ENCODE measurements at regions not wholly inside any gene's neighbourhood (a gene's known extent, or its start where the extent isn't known, plus 50 kb on each side); places are given as distances from the start of the nearest gene placed in this dataset.

DNA sequence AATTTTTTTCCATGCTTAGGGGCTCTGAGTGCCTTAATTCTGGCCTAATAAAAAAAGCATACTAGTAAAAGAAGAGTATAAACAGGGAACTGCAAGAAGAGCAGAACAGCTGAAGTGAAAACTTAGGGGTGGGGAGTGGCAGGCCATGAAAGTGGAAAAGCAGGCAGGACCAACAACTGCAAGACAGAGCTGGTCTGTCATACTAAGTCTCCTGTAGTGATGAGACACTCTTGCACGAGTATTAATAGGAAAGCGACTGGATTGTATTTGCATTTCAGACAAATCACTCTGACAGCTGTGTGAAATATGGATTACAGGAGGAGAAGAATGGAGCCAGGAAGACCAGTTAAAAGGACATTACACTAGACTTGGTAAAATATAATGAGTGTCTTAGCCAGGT lies 449.9 kb downstream of the NUF2 start:
- no peak overlapping the region for H3K27ac ChIP-seq (ENCODE audit: extremely low read depth, low read depth, low read length)
- CTCF ChIA-PET: no interaction called here
- no peak for TF ChIP-seq ZNF660 (tag by site-specific recombination; IDR thresholded peaks at IDR 0.05)
- TF ChIP-seq ZNF76 (tag by site-specific recombination; IDR thresholded peaks at IDR 0.05; ENCODE audit: borderline replicate concordance, low read depth): no peak
- no peak for TF ChIP-seq ZNF514 (tag by site-specific recombination; IDR thresholded peaks at IDR 0.05)
- TF ChIP-seq, protein P1, sequence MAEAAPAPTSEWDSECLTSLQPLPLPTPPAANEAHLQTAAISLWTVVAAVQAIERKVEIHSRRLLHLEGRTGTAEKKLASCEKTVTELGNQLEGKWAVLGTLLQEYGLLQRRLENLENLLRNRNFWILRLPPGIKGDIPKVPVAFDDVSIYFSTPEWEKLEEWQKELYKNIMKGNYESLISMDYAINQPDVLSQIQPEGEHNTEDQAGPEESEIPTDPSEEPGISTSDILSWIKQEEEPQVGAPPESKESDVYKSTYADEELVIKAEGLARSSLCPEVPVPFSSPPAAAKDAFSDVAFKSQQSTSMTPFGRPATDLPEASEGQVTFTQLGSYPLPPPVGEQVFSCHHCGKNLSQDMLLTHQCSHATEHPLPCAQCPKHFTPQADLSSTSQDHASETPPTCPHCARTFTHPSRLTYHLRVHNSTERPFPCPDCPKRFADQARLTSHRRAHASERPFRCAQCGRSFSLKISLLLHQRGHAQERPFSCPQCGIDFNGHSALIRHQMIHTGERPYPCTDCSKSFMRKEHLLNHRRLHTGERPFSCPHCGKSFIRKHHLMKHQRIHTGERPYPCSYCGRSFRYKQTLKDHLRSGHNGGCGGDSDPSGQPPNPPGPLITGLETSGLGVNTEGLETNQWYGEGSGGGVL (tag by site-specific recombination; IDR thresholded peaks at IDR 0.05): no peak
- TF ChIP-seq ZNF510 (tag by site-specific recombination; IDR thresholded peaks at IDR 0.05; ENCODE audit: insufficient replicate concordance): no peak
- no peak for TF ChIP-seq ZNF121 (tag by site-specific recombination; IDR thresholded peaks at IDR 0.05)
- no peak for TF ChIP-seq ZNF341 (tag by site-specific recombination; IDR thresholded peaks at IDR 0.05; ENCODE audit: low read depth)
- no peak for TF ChIP-seq ZNF423 (tag by site-specific recombination; IDR thresholded peaks at IDR 0.05)
- TF ChIP-seq ZNF146 (tag by site-specific recombination; IDR thresholded peaks at IDR 0.05): no peak
- TF ChIP-seq ZNF404 (tag by site-specific recombination; IDR thresholded peaks at IDR 0.05): no peak
- no peak for TF ChIP-seq SP7 (tag by site-specific recombination; IDR thresholded peaks at IDR 0.05)
- TF ChIP-seq, protein P2, sequence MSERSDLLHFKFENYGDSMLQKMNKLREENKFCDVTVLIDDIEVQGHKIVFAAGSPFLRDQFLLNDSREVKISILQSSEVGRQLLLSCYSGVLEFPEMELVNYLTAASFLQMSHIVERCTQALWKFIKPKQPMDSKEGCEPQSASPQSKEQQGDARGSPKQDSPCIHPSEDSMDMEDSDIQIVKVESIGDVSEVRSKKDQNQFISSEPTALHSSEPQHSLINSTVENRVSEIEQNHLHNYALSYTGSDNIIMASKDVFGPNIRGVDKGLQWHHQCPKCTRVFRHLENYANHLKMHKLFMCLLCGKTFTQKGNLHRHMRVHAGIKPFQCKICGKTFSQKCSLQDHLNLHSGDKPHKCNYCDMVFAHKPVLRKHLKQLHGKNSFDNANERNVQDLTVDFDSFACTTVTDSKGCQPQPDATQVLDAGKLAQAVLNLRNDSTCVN (tag by site-specific recombination; optimal IDR thresholded peaks at IDR 0.05): no peak
- TF ChIP-seq, protein P3, sequence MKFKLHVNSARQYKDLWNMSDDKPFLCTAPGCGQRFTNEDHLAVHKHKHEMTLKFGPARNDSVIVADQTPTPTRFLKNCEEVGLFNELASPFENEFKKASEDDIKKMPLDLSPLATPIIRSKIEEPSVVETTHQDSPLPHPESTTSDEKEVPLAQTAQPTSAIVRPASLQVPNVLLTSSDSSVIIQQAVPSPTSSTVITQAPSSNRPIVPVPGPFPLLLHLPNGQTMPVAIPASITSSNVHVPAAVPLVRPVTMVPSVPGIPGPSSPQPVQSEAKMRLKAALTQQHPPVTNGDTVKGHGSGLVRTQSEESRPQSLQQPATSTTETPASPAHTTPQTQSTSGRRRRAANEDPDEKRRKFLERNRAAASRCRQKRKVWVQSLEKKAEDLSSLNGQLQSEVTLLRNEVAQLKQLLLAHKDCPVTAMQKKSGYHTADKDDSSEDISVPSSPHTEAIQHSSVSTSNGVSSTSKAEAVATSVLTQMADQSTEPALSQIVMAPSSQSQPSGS (tag by site-specific recombination; IDR thresholded peaks at IDR 0.05; ENCODE audit: low read depth): no peak
- TF ChIP-seq ZNF600 (tag by site-specific recombination; IDR thresholded peaks at IDR 0.05): no peak
- no peak for TF ChIP-seq ZNF792 (tag by site-specific recombination; IDR thresholded peaks at IDR 0.05)
- TF ChIP-seq ZNF221 (tag by site-specific recombination; IDR thresholded peaks at IDR 0.05; ENCODE audit: borderline replicate concordance): no peak
- no peak for TF ChIP-seq GLI2 (tag by site-specific recombination; IDR thresholded peaks at IDR 0.05; ENCODE audit: borderline replicate concordance, low read depth)
- no peak for TF ChIP-seq ZNF701 (tag by site-specific recombination; IDR thresholded peaks at IDR 0.05)
- no peak overlapping the region for H3K4me3 ChIP-seq (ENCODE audit: low read depth, low read length)
- POLR2A ChIA-PET: no interaction called here
- H3K36me3 ChIP-seq (ENCODE audit: control insufficient read depth in 2 of 2, insufficient read depth in 1 of 2, low read length in 2 of 2): no peaks in the 10 kb centered on the region
- H3K9me3 ChIP-seq (ENCODE audit: control insufficient read depth, insufficient read depth, low read depth, low read length): no peaks in the 10 kb centered on the region
- no peaks in the 10 kb centered on the region for H3K4me1 ChIP-seq (ENCODE audit: control insufficient read depth, insufficient read depth, low read length)

DNA sequence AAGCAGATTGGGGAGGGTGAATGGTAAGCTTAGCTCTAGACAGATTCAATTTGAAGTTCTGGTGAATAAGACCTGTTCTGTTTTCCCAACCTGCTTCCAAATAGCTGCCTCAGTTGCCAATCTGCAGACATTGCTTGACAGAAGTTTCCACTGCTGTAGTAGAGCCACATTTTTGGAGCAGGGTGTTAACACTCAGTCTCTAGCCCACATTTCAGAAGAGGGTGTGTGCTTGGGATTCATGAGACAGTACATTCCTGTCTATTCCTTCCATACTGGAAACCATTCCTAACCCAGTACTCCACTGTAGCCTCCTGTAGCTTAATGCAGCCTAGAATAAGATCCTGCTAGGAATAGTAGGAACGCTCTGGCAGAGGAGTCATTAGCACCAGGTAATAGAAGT lies 450.5 kb downstream of the NUF2 start:
- Histone ChIP-seq H3K4me3 (ENCODE audit: low read depth, low read length) (no peak overlapping the region), H3K36me3 (ENCODE audit: control insufficient read depth in 2 of 2, insufficient read depth in 1 of 2, low read length in 2 of 2) (no peaks in the 10 kb centered on the region), H3K27ac (ENCODE audit: extremely low read depth, low read depth, low read length) (no peak overlapping the region), H3K4me1 (ENCODE audit: control insufficient read depth, insufficient read depth, low read length) (no peaks in the 10 kb centered on the region), H3K9me3 (ENCODE audit: control insufficient read depth, insufficient read depth, low read depth, low read length) (no peaks in the 10 kb centered on the region)
- TF ChIP-seq YY2 (tag by site-specific recombination; IDR thresholded peaks at IDR 0.05): no peak
- TF ChIP-seq ZNF341 (tag by site-specific recombination; IDR thresholded peaks at IDR 0.05; ENCODE audit: low read depth): no peak
- TF ChIP-seq, protein P4, sequence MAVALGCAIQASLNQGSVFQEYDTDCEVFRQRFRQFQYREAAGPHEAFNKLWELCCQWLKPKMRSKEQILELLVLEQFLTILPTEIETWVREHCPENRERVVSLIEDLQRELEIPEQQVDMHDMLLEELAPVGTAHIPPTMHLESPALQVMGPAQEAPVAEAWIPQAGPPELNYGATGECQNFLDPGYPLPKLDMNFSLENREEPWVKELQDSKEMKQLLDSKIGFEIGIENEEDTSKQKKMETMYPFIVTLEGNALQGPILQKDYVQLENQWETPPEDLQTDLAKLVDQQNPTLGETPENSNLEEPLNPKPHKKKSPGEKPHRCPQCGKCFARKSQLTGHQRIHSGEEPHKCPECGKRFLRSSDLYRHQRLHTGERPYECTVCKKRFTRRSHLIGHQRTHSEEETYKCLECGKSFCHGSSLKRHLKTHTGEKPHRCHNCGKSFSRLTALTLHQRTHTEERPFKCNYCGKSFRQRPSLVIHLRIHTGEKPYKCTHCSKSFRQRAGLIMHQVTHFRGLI (tag by site-specific recombination; IDR thresholded peaks at IDR 0.05): no peak
- TF ChIP-seq ZNF473 (tag by site-specific recombination; IDR thresholded peaks at IDR 0.05): no peak
- TF ChIP-seq ZNF10 (tag by site-specific recombination; IDR thresholded peaks at IDR 0.05): no peak
- TF ChIP-seq TCF7L2 (IDR thresholded peaks at IDR 0.05; ENCODE audit: borderline replicate concordance, low read depth, low read length): no peak
- TF ChIP-seq EGR2 (tag by site-specific recombination; IDR thresholded peaks at IDR 0.05; ENCODE audit: low read depth): no peak
- no peak for TF ChIP-seq ZNF548 (tag by site-specific recombination; IDR thresholded peaks at IDR 0.05)
- no peak for TF ChIP-seq YY1 (tag by site-specific recombination; IDR thresholded peaks at IDR 0.05)
- TF ChIP-seq ZNF16 (tag by site-specific recombination; IDR thresholded peaks at IDR 0.05; ENCODE audit: low read depth): no peak
- no peak for TF ChIP-seq SP2 (tag by site-specific recombination; IDR thresholded peaks at IDR 0.05)
- no peak for TF ChIP-seq ZNF670 (tag by site-specific recombination; IDR thresholded peaks at IDR 0.05; ENCODE audit: low read depth)
- TF ChIP-seq ZNF747 (tag by site-specific recombination; IDR thresholded peaks at IDR 0.05): no peak
- TF ChIP-seq ZNF544 (tag by site-specific recombination; IDR thresholded peaks at IDR 0.05): no peak
- no peak for TF ChIP-seq ZNF658 (tag by site-specific recombination; IDR thresholded peaks at IDR 0.05)
- CTCF ChIA-PET: no interaction called here
- POLR2A ChIA-PET: no interaction called here

All from HEK293 (cell line).